ENCODE measurements at regions not wholly inside any gene's neighbourhood (a gene's known extent, or its start where the extent isn't known, plus 50 kb on each side); places are given as distances from the start of the nearest gene placed in this dataset.

- no peak for DNase-seq
Measured at GRCh38 chr10:2688958-2689357, 378.4 kb upstream of the PFKP start.

GRCh38 chr10:2686691-2687090, 380.7 kb upstream of the PFKP start:
- DNase-seq, result no peak

DNA sequence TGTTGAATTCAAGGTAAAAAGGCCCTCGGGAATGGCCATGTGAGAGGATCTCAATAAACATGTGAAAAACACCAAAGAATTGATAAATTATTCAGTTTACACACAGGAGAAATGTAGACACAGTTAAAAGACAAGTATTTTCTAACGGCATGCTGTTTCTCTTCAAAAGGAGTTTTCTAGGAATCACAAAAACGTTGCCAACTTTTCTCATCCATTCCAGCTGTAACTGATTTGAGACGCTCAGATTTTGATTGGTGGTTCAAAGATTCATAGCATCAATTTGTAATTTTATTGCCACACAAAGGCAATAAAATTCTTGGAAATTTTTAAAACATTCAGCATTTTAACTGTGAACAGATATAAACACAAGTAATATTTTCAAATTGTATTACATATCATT, 384.9 kb upstream of the PFKP start:
- DNase-seq, result no peak

DNA sequence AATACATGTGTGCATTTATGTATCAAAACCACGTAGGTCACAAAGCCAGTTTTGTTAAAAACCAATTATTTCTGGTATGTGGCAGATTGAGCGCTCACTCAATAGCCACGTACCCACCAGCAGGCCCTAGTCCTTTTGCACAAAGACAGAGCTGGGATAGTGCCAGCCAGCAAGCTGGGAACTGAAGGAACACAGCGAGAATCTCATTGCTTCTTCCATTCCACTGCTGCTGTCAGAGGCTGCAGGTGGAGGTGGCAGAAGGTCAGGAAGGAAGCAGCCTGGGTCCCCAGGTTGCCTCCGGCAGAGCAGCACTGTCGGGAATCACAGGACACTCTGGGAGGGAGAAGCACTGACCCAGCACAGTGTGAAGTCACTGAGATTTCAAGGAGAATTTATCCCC, 385.5 kb upstream of the PFKP start:
- DNase-seq, result no peak

DNA sequence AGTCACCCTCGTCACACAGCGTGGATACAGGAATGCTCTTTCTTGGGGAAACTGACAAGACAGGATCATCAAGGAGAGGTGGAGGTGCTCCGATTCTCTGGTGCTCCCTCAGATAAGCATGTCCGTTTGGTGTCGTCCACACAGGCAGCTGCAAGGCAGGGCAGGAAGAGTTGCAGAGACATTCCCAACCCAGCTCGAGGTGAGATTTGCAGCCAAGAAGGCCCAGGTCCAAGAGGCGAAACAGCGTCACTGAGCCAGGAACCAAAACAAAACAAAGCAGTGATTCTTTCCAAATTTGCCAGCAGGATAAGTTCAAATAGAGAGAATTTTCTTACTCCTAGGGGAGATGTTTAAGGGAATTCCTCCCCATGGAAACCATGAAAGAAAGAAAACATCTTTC, 386.5 kb upstream of the PFKP start:
- DNase-seq, result no peak

DNA sequence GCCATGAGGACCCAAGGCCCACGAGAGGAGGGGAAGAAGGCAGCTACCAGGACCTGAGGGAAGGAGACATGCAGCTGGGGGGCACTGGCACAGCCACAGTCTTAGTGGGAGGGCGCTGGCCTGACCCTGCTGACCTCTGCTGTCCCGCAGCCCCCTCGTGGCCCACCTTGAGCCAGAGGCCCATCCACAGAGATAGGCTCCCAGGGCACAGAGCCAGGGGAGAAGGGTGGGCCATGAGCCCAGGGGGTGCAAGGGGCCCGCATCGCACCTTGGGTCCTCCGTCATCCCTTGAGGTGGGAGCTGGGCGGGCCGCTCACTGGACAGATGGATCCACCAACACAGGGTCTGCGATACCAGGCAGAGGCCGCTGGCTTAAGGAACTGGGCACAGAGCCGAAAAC, 387.7 kb upstream of the PFKP start:
- DNase-seq, result no peak

DNA sequence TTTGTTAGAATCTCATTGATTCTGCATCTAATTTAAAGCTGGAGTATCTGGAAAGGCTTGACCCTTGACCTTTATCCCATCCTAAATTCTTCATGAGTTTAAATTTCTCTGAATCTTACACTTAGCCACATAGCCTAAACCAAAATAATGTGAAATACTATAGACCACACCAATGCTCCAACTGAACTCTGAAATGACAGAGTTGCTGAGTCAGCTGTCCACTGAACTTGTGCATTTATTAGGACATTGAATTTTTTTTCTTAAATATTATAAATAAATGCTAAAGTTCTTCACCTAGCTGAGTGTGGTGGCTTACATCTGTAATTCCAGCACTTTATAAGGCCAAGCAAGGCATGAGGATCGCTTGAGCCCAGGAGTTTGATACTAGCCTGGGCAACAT, 390.9 kb upstream of the PFKP start:
- DNase-seq, result no peak

DNA sequence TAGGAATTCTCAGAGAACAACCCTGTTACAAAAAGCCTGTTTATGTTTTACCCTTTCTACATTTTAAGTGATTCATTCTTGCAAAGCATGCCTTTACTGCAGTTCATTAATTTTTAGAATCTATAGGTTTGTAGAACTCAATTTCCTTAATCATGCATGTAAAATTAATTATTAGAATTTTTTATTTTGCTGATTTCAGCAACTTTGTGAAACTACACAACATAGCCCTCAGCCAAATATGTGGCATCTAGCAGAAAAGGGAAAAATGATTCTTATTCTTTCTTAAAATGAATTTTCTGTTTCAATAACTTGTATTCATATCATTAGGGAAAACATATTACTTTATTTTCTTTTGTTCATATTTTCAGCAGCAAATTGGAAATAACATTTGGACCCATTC, 392.9 kb upstream of the PFKP start:
- DNase-seq, result no peak

- DNase-seq, result no peak
Measured at GRCh38 chr10:2670864-2671263, 396.5 kb upstream of the PFKP start.

DNA sequence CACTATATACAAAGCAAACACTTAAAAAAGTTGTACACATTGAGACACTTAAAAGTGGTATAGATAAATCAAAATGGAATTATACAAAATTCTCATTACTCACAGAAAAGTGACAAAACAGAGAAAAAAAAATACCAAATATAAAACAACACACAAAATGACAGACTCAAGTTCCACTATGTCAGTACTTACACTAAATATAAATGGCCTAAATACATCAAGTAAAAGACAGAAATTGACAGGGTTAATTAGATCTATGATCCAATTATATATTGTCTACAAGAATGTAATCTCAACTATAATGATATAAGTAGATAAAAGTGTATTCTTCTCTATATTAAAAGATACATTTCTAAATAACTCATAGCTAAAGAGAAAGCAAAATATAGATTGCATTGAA, 401.6 kb upstream of the PFKP start:
- DNase-seq, result no peak

GRCh38 chr10:2660276-2660675, 407.1 kb upstream of the PFKP start:
- no peak for DNase-seq

DNA sequence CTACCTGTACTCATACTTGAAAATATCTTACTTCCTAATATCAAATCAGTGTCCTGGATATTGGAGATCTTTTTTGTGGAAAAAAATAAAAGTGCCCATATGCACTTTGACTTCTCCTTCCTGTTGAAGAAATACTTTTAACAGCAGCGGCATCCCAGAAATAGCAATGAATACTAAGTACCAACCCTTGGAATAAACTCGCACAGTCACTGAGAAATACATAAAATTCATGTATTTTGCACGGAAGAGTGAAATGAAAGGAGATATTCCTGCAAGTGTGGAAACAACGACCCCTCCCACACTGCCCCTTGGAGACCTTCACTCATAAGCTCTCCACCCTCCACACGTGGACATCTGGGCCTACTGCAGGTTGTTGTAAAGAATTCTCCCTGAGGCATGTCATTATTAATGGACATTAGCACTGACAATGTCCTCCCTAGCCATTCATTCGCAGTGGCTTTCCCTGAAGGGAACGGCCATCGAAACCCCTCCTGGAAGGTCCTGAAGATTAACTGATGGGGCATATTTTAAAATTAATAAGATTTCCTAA, 407.6 kb upstream of the PFKP start:
- no peak for DNase-seq

DNA sequence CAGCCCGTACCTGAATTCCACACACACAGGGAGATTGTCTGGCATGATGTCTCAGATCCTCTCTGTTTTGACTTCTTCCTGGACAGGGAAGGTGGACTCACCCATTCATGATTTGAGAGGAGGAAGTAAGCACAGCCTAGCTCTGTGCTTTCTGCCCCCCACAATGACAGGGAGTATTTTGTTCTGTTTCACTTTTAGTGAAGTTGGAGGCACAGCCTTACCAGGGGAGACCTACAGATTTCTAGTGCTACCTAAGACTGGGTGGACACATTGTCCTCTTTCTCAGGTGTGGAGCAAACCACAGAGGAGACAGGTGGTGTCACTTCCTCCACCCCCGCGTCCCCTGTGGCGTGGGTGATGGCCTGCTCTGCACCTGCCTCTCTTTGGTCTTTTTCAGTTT, 408.6 kb upstream of the PFKP start:
- DNase-seq, result no peak

DNA sequence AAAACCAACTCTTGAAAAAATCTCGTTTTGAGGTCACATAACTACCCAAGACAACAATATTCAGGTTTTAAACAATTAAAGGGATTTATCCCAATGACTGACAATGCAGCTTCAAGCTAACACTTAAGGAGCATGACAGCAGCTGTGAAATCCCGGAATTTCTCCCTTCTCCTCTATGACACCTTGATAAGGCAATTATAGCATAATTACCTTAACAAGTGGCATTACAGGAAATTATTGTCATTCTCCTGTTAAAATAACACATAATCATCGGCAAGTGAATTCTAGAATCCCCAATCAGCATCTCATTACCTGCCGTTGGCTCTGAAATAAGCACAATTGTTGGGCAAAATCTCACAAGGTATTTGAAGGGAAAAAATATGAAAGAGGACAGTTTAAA, 417.0 kb upstream of the PFKP start:
- DNase-seq, result no peak

DNA sequence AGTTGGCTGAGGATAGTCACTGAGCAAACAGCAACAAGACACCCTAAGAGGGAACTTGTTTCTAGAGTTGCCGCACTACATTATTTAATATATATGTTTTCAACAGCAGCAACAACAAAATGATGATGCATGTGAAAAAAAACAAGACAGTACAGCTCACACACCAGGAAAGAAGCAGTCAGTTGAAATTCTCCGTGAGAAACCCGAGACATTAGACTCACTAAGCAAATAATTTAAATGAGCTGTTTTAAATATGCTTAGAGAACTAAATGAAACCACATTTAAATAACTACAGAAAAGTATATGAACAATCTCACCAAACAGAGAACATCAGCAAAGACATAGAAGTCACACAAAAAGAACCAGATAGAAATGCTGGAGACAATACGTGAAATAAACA, 426.3 kb upstream of the PFKP start:
- no peak for DNase-seq

DNA sequence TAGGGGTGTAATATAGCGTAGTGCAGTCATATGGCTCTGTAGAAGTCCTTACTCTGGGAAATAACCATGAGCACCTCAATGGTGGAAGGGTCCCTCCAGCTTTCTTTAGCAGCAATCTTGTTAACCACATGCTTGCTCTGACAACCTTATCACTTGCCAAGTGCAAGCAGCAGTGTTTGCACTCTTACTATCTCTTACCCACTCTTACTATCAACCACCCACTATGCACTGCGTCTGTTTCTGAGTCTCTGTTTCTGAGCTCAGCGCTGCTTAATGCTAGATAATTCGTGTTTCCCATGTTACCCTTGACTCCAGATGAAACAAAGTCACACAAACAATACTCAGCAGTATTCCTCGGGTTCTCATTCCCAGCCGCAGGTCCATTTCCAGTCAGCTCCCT, 433.7 kb upstream of the PFKP start:
- no peak for DNase-seq

DNA sequence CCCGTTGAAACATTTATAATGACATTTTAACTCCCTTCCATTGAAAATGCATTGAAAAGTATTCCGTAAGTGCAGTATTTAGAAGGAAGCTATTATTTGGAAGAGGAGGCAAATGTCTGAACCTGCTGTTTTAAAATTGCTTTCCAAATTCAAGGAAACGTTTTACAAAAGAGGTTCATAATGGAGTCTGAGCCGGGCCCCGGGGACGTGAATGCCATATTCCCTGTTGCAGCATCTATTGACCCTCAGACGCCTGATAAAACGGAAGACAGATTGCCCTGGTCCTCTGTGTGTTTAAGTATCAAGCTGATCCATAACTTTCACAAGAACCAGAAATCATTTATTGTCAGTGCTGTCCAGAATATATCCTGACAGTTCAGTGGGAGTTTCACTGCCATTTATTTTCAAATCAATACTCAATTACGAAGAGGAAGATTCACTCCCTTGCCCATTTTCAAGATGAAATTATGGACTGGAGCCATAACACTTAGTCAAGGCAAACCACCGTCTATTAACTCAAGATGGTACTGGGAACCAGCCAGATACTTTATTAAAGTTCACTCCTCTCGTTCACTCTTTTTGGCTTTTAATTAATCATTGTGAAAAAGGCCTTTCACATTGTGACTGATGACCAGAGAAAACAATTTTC, 435.7 kb upstream of the PFKP start:
- DNase-seq, result no peak

GRCh38 chr10:2628705-2629104, 438.6 kb upstream of the PFKP start:
- no peak for DNase-seq

DNA sequence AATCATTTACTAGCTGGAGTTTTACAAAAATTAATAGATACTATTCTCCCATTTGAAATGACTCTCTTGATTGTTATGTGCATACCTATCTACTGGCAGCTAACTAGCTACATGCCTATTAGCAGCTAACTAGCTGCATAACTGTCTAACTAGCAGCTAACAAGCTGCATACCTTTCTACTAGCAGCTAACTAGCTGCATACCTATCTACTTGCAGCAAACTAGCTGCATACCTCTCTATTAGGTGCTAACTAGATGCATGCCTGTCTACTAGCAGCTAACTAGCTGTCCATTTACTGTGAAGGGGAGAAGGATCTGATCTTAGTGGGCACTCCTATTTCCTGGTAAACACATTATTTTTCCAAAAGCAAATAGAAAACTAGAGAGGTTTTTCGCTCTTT, 439.4 kb upstream of the PFKP start:
- no peak for DNase-seq

DNA sequence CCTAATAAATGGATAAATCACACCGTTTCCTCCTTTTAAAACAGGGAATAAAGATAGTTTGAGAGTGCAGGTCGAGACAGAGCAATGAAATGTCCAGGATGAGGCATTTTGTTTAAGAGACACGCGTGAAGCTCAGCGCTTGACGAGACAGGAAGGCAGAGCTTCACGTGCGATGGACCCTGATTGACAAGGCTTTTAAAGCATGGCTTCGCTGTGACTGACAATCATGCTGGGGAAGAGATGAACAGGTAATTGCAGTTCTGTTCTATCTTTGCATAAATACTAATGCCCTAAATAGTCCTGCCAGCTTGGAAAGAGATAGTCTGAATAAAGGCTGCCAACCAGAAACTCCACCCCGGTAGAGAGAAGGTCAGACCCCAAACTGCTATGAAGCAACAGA, 442.3 kb upstream of the PFKP start:
- DNase-seq, result no peak

DNA sequence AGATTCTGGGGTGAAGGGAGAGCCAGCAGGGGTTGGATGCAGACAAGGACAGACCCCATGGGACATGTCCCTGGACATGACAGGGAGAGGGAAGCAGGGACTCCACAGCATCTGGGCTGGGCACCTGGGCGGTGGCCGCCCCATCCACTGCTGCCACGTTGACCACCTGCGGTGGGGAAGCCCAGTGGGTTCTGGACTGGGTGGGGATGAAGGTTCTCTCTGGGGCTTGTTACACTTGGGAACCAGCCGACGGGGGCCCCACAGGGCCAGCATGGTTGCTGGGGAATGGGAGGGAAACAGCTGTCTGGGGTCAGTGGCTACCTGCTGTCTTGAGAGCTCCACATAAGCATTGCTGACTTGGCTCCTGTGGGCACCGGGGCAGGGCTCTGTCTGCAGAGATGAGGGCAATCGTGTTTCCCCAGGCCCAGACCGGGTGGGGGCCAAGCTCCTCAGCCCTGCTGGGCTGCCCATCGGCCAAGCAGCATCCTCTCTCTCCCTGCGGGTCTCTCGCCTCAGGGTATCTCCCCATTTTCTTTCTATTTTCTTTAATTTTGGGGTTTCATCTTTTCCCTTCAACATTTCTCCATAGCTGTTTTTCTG, 443.6 kb upstream of the PFKP start:
- no peak for DNase-seq

- DNase-seq, result no peak
Measured at GRCh38 chr10:2620827-2621521, 446.4 kb upstream of the PFKP start.

DNA sequence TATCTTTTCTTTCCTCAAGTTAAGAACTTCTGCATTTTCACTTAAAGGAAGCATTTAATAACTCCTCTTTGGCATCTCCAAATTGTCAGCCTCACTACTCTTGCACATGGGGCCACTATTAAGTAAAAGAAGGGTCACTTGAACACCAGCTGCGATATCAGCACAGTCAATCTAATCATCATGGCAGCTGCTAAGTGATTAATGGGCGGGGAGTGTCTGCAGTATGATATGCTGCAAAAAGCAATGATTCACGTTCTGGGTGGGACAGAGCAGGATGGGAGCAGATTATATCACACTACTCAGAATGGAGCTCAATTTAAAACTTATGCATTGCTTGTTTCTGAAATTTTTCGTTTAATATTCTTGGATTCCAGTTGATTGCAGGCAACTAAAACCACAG, 447.4 kb upstream of the PFKP start:
- no peak for DNase-seq

- DNase-seq, result peak; percentile 37
Measured at GRCh38 chr10:2619472-2619871, 447.9 kb upstream of the PFKP start.

DNA sequence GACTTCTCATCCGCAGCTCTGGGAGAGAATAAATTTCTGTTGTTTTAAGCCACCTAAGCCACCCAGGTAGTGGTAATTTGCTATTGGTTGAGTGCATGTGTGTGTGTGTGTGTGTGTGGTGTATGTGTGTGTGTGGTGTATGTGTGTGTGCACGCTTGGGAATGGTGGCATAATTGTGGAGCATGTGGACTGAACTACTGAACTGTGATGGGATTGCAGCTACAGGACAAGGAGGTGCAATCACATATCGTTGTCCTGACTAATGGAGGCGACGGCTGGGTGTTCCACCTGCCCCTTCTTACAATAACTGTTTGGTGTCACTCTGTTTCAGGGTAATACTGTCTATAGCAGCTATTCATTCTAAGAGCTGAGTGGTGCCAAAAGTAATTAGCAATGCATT, 448.7 kb upstream of the PFKP start:
- DNase-seq, result no peak

Data from NCI-H1694 (cell line).